Mesothelial cell of epicardium (in vitro differentiated cells): ENCODE measurements at regions not wholly inside any gene's neighbourhood (a gene's known extent, or its start where the extent isn't known, plus 50 kb on each side); places are given as distances from the start of the nearest gene placed in this dataset.
"Not testable (repeated sequence)": the region's sequence is repeated elsewhere in the genome, so short reads cannot be mapped to it uniquely, and the experiment has no call there.

ENCODE experiments used
- DNase-seq, 2 experiments: peaks; one replicate each; pipeline ENCODE4 v3.0.0; 2021; ENCODE audit warnings: low spot score in 2 of 2; ENCODE audit not compliant: unreplicated experiment in 2 of 2
- H3K27ac Mint-ChIP-seq: 2 replicates; pipeline ENCODE4 v1.8.0; 2021; ENCODE audit warnings: mixed read lengths
- H3K27me3 Mint-ChIP-seq: 2 replicates; pipeline ENCODE4 v1.8.0; 2021; ENCODE audit warnings: low read depth, mixed read lengths
- H3K36me3 Mint-ChIP-seq: 2 replicates; pipeline ENCODE4 v1.8.0; 2021; ENCODE audit warnings: mixed read lengths
- H3K4me1 Mint-ChIP-seq: 2 replicates; pipeline ENCODE4 v1.8.0; 2021; ENCODE audit warnings: mixed read lengths
- H3K4me3 Mint-ChIP-seq: 2 replicates; pipeline ENCODE4 v1.8.0; 2021; ENCODE audit warnings: mild to moderate bottlenecking, moderate library complexity, mixed read lengths
- H3K9me3 Mint-ChIP-seq: 2 replicates; pipeline ENCODE4 v1.8.0; 2021; ENCODE audit warnings: mixed read lengths
- CTCF ChIP-seq: fragments of 200-600 bp; sonication (generic); IDR thresholded peaks from one replicate; pipeline ENCODE4 v1.5.0; 2021; ENCODE audit warnings: antibody characterized with exemption; ENCODE audit not compliant: unreplicated experiment

GRCh38 chr1:5119366-5120234 is 465.2 kb downstream of the AJAP1 start:
- H3K4me1 Mint-ChIP-seq = no peaks in the 10 kb centered on the region
- no peak for TF ChIP-seq CTCF
- no peaks in the 10 kb centered on the region for H3K36me3 Mint-ChIP-seq
- no peak overlapping the region for H3K27ac Mint-ChIP-seq
- no peak for DNase-seq
- H3K4me3 Mint-ChIP-seq = no peak overlapping the region
- no peaks in the 10 kb centered on the region for H3K9me3 Mint-ChIP-seq
- peaks cover 22% of the 10 kb centered on the region for H3K27me3 Mint-ChIP-seq

GRCh38 chr1:5118771-5119170 is 464.4 kb downstream of the AJAP1 start:
- H3K9me3 Mint-ChIP-seq, H3K4me1 Mint-ChIP-seq, H3K4me3 Mint-ChIP-seq, H3K36me3 Mint-ChIP-seq, H3K27ac Mint-ChIP-seq, DNase-seq: not testable (repeated sequence)
- H3K27me3 Mint-ChIP-seq = peaks cover 23% of the 10 kb centered on the region

GRCh38 chr1:5118292-5118691 is 463.9 kb downstream of the AJAP1 start:
- not testable (repeated sequence) for H3K36me3 Mint-ChIP-seq, H3K9me3 Mint-ChIP-seq, H3K4me1 Mint-ChIP-seq, DNase-seq, H3K4me3 Mint-ChIP-seq, H3K27ac Mint-ChIP-seq
- H3K27me3 Mint-ChIP-seq = peaks cover 22% of the 10 kb centered on the region

GRCh38 chr1:5111581-5111980 is 457.2 kb downstream of the AJAP1 start:
- Mint-ChIP-seq H3K27ac (no peak overlapping the region), H3K4me3 (no peak overlapping the region), H3K9me3 (no peaks in the 10 kb centered on the region), H3K36me3 (no peaks in the 10 kb centered on the region), H3K27me3 (peaks cover 48% of the 10 kb centered on the region), H3K4me1 (no peaks in the 10 kb centered on the region)
- TF ChIP-seq CTCF = no peak
- no peak for DNase-seq

GRCh38 chr1:5110508-5110907 is 456.1 kb downstream of the AJAP1 start:
- no peaks in the 10 kb centered on the region for H3K9me3 Mint-ChIP-seq
- TF ChIP-seq CTCF = no peak
- no peak for DNase-seq
- peaks cover 51% of the 10 kb centered on the region for H3K27me3 Mint-ChIP-seq
- no peak overlapping the region for H3K27ac Mint-ChIP-seq
- no peaks in the 10 kb centered on the region for H3K36me3 Mint-ChIP-seq
- no peak overlapping the region for H3K4me3 Mint-ChIP-seq
- H3K4me1 Mint-ChIP-seq = no peaks in the 10 kb centered on the region

GRCh38 chr1:5109633-5110032 is 455.2 kb downstream of the AJAP1 start:
- peaks cover 49% of the 10 kb centered on the region for H3K27me3 Mint-ChIP-seq
- no peaks in the 10 kb centered on the region for H3K4me1 Mint-ChIP-seq
- H3K36me3 Mint-ChIP-seq = no peaks in the 10 kb centered on the region
- DNase-seq = no peak
- TF ChIP-seq CTCF = no peak
- H3K27ac Mint-ChIP-seq = no peak overlapping the region
- H3K4me3 Mint-ChIP-seq = no peak overlapping the region
- no peaks in the 10 kb centered on the region for H3K9me3 Mint-ChIP-seq
